NCI-H2029 treated with DMSO at 0.1 percent for 48 hours (cell line): ENCODE measurements at regions not wholly inside any gene's neighbourhood (a gene's known extent, or its start where the extent isn't known, plus 50 kb on each side); places are given as distances from the start of the nearest gene placed in this dataset.

Experiments
- DNase-seq: peaks from one replicate; lab custom pipeline; 2025; lab: John Stamatoyannopoulos, UW

DNA sequence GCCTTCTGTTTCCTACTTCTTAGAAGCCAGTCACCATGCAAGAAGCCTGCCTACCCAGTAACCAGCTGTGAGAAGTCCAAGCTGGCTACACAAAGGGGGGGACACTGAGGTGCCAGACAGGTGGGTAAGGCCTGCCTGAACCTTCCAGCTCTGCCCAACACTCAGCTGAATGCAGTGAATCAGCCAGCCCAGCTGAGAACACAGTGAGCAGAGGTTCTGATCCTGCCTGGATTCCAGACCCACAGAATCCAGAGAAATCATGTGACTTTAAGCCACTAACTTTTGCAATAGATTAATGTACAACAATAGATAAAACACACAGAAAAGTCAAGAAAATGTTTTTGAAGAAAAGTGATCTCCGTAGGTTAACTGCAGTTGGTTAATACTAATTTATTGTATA, 151.7 kb downstream of the EFNB2 start:
- DNase-seq = no peak

DNA sequence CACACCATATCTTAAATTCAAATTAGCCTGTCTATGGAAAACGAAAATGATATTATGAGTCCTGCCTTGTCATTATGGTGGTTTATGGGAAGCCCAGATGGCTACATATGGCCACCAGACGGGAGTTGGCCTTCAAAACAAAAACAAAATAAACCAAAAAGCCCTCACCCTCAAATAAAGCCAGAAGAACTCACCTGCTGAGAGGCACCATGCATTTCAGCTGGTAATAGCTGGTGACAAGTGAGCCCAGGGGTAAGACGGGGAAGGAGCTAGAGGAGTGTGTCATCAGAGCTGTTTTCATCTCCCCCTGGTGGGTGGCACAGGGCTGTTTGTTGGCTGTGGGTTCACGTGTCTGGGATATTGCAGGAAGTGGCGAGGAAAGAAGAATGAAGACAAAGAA, 152.9 kb downstream of the EFNB2 start:
- no peak for DNase-seq

DNA sequence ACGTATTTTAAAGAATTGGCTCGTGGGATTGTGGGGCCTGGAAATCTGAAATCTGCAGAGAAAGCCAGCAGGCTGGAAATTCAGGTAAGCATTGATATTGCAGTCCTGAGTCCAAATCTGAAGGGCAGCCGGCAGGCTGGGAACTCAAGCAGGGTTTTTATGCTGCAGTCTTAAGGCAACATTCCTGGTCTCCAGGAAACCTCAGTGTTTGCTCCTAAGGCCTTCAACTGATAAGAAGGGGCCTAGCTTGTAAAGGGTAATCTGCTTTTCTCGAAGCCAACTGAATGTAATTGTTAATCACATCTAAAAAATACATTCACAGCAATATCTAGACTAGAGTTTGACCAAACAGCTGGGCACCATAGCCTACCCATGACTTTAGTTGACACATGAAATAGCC, 154.4 kb downstream of the EFNB2 start:
- DNase-seq = no peak

DNA sequence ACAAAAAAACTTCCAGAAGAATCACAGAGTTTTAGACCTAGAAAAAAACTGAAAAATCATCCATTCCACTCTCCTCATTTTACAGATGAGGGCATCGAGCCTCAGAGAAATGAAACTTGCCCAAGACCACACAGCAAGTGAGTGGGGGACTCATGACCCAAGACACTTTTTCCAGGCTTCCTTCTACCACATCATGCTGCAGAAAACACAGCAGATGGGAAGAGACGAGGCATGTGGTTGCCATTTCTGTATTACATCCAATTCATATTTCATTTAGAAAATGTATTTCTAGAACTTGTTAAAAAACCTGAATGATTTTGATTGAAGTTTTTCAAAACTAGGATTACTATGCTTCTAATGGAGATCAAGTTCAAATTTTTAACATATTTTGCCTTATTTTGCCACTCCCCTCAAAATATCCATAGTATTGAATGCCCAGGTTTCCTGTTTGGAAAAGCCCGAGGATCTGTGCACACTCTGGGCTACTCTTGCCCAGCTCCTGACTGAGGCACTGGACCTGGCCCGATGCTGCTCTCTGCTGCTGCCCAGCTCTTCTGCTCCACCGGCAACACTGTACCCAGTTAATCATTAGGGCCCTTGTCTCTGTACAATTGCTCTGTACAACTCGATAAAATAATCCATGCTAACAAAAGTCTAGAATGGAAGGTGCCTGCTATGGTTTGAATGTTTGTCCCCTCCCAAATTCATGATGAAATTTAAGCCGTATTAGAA, 157.4 kb downstream of the EFNB2 start:
- DNase-seq = no peak

DNA sequence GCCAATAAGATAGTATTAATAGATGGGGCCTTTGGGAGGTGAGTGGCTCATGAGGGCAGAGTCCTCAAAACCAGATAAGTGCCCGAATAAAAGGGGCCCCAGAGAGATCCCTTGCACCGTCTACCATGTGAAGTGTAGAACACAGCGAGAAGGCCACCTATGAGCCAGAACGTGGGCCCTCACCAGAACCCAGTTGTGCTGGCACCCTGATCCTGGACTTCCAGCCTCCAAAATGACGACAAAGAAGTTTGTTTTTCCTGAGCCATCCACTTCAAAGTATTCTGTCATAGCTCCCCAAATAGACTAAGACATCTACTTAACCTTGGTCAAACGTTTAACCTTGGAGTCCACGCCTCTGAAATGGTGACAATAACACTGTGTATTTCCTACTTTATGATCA, 158.1 kb downstream of the EFNB2 start:
- DNase-seq = no peak

DNA sequence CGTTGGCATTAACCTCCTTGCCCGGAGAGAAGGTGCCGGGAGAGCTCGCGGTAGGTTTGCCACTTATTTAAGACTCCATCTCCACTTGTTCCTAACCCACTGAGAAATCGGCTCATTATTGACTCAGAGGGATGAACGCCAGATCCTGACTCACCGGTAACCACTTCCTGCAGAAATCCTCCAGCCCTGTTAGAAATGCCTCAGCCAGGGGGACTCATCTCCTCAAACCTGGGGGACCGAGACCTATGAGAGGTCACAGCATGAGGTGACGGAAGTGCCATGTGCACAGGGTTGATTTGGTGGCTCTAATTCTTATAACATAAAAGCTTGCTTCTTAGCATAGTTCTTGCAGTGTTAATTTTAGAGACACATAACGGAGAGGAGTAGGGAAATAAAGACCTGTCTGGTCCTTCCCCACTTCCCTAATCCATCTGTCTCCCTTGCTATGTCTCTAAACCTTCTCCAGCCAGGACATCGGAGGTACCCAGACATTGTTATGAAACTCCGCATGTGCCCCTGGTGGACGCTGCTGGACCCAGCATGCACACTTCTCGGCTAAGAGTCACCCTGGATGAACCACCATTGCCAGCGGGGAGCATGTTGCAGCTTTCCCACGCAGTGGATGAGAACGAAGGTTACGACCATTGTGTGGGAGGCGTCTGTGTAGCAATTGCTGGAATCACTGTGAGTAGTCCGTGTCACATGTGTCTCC, 158.9 kb downstream of the EFNB2 start:
- DNase-seq = peak; percentile 71

DNA sequence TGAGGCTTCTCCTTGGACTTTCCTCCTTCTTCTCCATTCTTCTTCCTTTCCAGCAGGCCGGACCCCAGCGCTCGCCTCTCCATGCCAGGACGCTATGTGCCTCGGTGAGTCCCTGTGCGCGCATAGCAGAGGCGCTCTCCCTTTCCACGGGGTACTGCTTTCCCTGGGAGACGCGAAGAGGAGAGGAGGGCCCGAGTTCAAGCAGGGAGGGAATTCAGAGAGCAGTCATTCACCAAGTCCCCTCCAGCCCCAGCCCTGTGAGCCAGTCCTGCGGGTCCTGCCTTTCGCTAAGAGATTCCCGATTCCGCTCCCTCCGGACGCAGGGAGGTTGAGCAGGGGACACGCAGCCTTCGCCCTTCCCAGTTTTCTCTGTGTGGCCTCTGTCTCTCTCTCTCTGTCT, 160.4 kb downstream of the EFNB2 start:
- DNase-seq = no peak

DNA sequence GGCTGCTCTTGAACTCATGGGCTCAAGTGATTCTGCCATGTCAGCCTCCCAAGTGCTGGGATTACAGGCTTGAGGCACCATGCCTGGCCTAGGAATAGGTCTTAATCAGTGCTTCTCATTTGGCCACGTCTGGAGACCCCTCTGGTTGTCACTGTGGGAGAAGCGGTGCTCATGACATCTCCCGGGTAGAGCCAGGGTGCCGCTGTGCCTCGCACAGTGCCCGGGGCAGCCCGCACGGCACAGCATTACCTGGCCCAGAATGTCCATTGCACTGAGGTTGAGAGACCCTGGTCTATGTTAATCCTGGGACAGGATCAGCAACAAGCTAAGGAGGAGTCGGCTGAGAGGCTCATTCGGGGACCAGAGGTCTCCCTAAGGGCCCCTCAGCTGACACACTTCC, 160.8 kb downstream of the EFNB2 start:
- no peak for DNase-seq

DNA sequence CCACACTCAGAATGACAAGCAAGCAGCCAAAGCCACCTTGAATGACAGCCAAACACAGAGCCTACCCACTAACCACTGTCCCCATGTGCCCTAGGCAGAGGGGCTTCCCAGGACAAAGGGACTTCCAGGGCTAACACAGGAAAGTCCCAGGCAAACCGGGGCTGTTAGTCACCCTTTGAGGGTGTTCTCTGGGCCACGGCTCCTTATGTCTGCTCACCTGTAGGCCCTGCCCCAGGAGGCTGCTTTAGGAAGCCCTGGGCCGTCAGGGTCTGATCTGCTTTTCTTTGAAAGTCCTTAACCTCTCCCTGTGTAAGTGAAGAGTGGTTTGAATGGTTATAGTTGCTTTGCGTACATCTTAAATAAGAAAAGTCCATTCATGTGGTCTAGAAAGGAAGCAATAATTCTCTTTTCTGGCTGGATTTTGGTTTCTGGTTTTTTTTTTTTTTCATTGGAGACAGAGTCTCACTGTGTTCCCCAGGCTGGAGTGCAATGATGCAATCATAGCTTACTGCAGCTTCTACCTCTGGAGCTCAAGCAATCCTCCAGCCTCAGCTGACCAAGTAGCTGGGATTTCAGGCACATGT, 161.4 kb downstream of the EFNB2 start:
- no peak for DNase-seq

DNA sequence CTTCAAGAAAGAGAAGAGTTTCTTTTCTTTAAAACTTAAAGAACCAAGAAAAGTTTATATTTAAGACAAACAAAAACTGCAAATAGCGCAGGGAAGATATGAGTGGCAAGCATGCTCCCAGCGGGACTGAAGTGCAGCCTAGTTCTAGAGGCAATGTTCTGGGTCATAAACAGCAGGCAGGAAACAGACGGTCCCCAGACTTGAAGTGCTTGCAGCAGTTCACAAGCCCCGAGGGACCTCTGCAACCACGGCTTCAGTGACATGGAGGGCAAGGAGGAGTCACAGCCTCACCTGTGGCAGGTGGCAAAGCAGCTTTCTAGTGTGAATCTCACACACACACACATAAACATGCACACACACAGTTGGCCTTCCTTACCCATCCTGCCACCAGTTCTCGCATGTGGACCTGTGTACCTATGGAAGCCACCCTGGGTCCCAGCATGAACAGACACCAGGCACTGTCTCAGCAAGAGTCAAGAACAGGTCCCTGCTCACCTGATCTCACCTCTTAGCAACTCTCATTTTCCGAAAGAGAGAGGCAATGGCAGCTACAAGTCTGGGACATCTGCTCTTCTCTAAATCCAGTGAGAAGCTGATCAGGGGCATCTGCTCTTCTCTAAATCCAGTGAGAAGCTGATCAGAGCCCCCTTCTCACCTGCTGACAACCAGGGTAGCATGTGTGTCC, 162.0 kb downstream of the EFNB2 start:
- no peak for DNase-seq

DNA sequence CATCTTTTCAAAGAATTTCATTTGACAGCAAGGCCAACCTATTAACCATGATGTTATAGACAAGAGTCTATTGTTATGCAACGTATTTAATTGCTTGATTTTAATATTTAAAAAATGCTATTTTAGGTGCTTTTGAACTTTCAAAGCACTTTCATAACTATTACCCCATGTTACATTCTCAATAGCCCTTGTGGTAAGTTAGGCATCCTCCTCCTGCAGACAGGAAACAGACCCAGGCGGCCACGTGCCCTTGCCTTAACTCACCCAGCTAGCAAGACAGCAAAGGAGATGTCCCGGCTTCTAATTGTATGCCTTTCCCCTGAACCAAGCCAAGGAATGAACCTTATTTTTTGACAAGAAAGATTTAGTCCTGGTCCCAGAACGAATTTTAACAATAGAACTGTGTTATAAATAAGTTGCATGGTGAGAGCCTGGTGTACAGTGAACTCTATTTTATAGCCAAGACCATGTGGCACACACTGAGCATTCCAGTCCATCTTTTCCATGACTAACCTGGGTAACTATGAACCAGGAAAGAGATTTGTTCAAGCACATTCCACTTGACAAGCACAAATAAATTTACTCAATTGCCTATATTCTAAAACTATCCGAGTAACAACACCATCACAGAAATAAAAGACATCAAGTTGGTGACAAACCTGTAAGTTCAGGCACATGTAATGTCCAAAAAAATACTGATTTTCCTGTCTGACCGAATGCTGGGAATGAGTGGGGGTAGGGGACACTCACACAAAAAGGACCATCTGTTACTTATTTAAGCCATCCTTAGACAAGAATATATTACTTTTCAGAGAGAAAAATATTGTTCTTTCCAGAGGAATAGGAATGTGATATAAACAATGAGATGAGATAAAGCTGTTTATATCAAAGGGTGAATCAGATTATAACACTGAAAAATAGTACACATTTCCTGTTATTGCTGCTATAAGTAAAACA, 163.0 kb downstream of the EFNB2 start:
- no peak for DNase-seq

DNA sequence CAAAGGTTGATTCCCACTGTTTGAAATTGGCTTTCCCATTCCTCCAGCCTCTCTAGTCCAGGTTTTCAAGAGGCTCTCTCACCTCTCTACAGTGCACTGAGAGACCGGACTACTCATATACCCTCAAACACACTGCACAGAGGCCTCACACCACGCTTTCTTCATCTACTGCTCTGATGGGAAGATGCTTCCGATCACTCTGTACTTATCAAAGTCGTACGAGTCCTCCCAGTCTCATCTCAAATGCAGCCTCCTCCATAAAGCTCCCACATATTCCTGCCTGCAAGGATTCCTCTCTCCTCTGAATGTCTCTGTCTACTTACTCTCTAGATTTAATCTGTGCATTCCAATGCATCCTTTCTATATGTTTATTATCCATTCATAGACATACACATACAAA, 164.4 kb downstream of the EFNB2 start:
- DNase-seq = no peak

DNA sequence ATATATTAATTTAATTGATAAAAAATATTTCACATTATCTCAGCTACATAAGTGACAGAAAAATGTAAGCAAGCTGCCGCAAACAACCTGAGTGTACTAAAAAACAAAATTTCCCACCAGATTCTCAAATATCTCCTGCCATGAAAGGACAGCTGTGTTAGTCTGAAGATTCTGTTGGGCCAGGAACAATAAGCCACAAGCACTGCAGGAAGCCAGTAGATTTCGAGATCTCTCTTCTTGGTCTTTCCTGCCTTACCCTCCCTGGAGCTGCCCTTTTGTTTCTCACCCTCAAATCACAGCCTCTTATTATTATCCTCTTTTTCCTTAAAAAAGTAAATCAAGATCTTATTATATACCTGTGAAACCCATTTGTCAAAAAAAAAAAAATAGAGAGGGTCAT, 165.6 kb downstream of the EFNB2 start:
- DNase-seq = no peak

DNA sequence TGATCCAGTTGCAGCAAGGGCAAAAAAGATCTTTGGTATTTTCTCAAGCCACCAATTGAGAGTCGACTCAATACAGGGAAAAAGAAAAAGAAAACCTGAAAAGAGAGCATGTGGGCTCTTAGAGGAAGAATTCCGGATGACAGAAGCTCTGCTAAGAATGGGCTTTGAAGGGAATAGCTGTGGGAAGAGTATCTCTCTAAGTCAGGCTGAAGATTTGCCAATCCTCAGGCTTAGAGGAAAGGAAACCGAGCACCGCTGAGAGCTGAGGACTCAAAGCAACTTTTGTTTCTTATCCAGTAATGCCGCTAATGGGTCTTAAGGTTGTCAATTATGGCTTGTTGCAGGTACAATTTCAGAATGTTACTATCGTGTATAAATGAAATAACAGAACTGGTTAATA, 166.4 kb downstream of the EFNB2 start:
- DNase-seq = no peak

DNA sequence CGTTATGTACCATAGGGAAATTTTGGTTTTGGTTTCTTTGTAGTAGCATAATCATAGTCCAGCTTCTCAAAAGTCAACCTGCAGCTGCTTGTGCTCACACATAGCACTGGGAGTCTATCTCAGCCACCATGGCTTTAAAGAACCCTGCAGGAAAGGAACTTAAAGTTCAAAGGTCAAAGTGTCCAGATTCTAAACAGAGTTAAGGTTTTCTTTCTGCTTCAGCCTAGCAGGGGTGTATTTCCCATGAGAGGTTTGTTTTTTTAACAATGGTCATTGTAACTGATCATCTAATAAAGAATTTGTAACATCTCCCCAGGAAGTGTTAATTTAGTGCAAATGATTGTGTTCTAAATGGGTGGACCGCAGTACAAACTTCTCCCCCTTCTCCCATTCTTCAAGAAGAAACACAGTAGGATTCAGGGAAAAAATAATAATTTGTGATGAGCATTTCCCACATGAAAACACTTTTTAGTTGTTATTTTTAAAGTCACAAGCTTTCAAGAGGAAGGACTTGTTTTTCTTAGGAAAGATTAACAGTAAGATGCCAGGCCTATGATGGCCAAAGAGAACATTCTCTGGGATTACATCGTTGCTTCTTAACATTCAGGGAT, 168.0 kb downstream of the EFNB2 start:
- no peak for DNase-seq

DNA sequence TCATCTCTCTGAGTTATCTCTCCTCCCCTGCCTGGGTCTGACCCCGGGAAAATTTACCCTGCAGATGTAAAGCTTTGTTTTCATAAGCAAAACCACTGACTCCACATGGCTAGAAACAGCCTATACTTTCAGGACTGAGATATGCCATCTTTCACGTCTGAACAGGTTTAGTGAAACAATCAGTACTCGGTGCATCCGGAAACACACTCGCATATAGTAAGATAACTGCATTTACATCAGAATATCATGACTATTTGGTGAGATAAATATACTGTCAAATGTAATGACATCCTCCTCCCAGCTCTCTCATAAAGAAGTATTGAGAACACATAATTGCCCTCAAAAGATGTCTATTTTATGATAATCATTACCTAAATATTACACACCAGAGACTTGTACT, 172.8 kb downstream of the EFNB2 start:
- DNase-seq = no peak

DNA sequence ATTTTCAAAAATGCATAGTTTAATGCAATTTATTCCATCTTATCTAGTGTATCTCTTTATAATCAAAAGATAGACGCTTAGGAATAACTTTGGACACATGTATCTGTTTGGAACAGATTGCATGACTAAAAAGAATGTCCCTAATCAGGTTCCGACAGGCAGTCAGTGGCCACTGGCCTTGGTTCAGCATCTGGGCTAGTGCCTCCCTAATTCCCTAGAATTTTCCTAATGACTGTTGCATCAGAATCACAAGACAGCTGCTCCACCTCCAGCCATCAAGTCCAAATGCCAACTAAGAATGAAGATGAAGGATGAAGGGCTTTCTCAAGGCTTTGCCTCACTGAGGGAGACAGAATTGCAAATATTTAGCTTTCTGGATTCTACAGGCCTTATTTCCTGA, 173.8 kb downstream of the EFNB2 start:
- no peak for DNase-seq

DNA sequence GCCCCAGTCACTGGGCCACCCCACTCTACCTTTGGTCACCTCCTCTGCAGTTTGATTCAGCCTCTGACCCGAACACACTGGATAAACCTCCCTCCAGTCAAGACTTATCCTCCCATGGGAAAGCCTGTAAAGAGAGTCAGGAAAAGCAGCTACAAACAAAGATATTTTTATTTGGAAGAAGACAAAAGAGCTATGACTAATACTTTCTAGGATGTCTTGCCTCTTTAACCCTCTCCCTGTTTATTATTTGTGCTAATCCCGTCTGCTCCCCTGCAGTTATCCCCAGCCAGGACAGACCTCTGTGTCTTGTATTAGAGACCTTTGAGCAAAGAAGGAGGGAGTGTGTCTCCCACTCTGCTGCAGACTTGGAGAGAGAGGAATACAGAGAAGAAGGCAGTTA, 178.3 kb downstream of the EFNB2 start:
- DNase-seq = no peak

DNA sequence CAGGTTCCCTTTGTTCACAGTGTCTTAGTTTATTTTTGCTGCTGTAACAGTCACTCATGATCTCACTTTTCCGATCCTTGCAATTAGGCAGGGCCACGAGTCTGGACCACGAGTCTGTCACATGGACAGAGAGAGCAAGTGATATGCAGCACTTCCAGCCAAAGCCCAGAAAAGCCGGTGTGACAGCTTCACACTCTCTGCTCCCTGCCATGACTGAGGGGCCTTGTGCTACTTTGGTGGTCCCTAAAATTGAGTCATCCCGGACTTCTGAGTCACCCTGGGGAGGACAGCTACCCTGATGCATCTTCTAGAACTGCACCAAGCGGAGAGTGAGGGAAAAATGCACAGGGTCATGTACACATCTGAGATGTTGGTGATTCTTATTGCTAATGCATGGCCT, 179.6 kb downstream of the EFNB2 start:
- no peak for DNase-seq

DNA sequence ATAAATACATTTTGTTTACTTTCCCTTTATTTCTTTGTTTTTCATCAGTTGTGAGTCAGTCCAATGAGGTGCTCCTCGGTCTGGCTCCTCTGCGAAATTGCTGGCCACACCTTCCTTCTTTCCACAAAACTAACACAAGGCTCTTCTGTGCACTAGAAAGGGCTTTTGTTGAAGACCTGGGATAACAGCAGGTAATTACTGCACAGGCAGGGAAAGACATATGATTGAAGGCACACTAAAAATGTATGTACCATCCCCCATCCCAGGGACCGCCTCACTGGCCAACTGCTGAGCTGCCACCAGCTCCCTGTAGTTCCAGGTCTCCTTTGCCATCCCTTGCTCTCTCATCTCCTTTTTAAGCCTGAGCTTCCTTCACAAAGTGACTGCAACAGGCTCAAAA, 180.5 kb downstream of the EFNB2 start:
- no peak for DNase-seq

DNA sequence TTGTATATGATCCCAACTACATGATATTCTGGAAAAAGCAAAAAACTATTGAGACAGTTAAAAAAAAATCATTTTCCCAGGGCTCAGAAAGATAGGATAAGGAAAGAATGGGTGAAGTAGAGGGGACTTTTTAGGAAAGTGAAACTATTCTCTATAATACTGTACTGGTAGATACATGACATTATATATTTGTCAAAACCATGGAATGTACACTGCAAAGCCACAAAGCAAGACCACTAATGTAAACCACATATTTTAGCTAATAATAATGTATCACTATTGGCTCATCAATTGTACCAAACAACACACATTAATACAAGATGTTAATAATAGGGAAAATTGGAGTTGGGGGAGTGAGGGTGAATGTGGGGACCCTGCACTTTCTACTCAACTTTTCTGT, 182.6 kb downstream of the EFNB2 start:
- no peak for DNase-seq
